GM19455 (cell line): ENCODE measurements at regions not wholly inside any gene's neighbourhood (a gene's known extent, or its start where the extent isn't known, plus 50 kb on each side); places are given as distances from the start of the nearest gene placed in this dataset.

Experiments used
- ATAC-seq: cut with Tn5 transposase; IDR thresholded peaks from one replicate; pipeline ENCODE4 v1.9.1; 2021; ENCODE audit not compliant: unreplicated experiment

GRCh38 chr15:95830281-95830680 is 500.2 kb upstream of the NR2F2 start:
- ATAC-seq: no peak

DNA sequence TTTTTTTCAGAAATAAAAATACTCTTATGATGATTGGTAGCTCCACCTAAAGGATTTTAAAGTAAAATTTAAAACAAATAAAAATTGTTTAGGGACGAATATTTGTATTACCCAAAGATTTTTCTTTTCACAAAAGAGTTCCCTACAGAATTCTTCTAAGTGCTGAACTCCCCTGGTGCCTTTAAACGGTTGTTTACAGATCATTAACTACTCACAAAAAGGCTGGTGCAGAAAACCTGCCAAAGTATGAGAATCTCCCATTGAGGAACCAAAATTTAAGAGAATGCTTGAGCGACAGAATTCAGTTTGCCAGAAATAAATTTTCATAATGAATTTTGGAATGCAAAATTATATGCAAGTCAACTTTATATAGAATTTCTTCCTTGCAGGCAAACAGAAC is 497.8 kb upstream of the NR2F2 start:
- ATAC-seq: no peak

DNA sequence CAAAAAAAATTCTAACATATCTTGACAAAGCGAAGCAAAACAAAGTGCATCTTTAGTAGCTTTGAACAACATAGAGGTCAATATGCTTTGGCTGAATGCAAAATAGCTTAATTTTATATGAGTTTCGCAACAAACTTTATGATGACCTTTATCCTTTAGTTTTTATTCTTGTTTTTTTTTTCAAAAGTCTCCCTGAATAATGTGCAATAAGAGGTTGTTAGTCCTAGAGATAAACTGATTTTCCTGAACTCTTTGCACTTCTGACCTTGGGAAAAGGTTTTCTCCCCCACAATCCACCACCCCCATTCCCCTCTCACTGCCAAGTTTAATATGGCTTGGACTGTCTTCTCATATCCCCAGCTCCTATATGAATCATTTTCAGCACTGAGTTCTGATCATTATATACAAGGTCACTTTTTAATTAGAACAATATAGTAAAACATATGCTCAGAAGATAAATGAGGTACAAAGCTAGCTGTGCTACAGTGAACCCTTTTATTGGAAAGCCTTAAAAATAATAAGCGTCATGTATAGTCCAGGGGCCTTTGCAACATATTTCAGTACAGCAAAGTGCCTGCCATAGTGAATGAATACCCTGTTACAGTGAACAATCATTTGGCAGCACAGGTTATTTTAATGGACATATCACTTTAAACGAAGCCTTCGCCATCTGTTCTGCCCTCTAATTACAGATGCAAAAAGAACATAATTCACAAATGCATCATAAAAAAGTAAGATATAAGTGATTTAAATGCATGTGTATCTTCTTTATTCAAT is 496.3 kb upstream of the NR2F2 start:
- ATAC-seq: no peak

GRCh38 chr15:95836536-95836935 is 494.0 kb upstream of the NR2F2 start:
- no peak for ATAC-seq

DNA sequence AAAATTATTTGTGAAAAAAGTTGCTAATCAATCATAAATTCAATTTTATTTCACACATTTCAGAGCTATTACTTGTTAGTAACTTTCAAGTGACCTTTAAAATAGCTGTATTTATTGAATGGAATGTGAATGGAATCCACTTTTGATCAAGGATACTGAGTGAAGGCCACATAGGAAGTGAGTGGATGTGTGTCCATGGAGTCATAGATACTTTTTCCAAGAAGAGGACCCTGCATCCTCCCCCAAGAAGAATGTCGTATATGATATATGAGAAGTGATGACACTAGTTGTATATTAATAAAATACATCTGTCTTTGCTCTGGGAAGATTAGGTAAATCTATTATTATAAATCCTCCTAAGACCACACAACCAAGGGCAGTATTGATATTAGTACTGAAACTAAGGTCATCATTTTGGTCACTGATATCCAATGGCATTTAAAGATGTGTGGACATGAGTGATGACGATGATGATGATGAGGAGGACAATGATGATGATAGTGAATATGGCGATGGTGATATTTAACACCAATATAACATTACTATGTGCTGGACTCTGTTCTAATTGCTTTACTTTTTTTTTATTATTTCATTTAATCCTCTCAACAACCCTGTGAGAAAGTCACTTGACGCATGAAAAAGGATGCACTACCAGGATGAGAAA is 493.0 kb upstream of the NR2F2 start:
- no peak for ATAC-seq

DNA sequence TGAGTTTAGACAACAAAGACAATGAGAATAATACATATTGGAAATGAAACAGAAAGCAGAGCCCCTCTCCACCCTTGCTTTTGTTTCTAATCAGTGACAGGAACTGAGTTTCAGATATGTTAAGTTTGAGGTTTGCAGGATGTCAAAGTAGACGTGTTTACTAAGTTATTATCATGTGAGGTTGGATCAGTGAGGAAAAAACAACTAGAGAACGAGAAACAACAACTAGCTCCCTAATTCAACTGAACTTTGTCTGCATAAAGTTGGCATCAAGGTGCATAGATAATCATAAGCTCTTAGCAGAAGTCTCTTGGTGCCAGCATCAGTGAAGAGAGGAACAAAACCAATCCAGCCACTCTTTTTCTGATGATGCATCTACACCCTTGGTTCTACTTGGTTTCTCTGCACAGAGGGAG is 491.1 kb upstream of the NR2F2 start:
- peak; percentile 86 for ATAC-seq

GRCh38 chr15:95840004-95840403 is 490.5 kb upstream of the NR2F2 start:
- ATAC-seq: no peak

- no peak for ATAC-seq
Measured at GRCh38 chr15:95840855-95841254, 489.6 kb upstream of the NR2F2 start.

- no peak for ATAC-seq
Measured at GRCh38 chr15:95842576-95842975, 487.9 kb upstream of the NR2F2 start.

GRCh38 chr15:95843241-95843910 is 487.1 kb upstream of the NR2F2 start:
- ATAC-seq: no peak

DNA sequence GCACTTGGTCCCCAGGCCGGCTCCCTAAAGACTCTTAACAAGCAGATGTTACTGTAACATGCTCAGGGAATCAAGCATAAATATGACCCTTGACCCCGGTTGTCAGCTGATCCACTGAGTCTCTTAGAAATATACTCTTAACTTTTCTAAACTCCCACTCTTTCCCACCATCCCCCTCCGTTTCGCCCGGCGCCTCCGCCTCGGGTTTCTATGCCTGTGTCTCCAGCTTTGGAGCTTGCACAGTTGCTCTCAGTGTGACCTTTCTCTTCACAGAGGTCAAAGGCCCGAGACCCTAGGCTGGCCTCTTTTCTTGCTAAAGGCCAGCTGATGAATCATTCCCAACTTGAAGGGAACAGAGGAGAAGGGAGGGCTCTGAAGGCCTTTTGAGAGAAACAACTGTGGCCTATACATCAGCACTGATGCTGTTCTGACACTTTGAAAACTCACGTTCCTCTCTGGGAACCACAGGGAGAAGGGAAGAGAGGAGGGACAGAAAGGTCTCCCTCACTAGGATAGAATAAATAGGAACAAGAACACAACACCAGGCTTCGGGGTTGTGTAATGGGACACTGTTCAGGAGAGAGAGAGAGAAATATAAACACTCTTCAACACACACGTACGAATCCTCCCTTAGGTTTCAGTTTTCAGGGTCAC is 484.5 kb upstream of the NR2F2 start:
- no peak for ATAC-seq

GRCh38 chr15:95848126-95848525 is 482.4 kb upstream of the NR2F2 start:
- no peak for ATAC-seq

GRCh38 chr15:95850837-95851236 is 479.7 kb upstream of the NR2F2 start:
- ATAC-seq: no peak

GRCh38 chr15:95853350-95853749 is 477.1 kb upstream of the NR2F2 start:
- no peak for ATAC-seq

GRCh38 chr15:95857124-95857757 is 473.3 kb upstream of the NR2F2 start:
- ATAC-seq: no peak

GRCh38 chr15:95857758-95858157 is 472.7 kb upstream of the NR2F2 start:
- no peak for ATAC-seq

- no peak for ATAC-seq
Measured at GRCh38 chr15:95860406-95860805, 470.1 kb upstream of the NR2F2 start.

GRCh38 chr15:95864467-95864886 is 466.0 kb upstream of the NR2F2 start:
- no peak for ATAC-seq

DNA sequence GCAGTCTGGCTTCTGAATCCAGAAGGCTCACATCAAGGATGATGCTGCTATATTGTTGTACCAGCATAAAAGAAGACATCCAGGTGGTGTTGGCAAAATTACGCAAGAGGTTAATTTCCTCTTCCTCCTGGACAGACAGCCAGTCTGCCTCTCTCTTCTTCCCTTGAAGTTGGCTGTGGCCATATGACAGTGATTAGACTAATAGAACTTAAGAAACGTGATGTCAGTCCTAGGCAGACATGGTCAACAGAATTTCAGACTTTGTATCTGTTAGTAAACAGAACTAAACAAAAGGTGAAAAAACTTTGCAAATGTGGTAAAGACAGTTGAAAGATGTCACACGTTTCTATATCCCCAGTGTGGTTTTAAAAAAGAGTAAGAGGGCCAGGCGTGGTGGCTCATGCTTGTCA is 465.2 kb upstream of the NR2F2 start:
- no peak for ATAC-seq

- no peak for ATAC-seq
Measured at GRCh38 chr15:95866711-95867440, 463.6 kb upstream of the NR2F2 start.
